ENCODE measurements at regions not wholly inside any gene's neighbourhood (a gene's known extent, or its start where the extent isn't known, plus 50 kb on each side); places are given as distances from the start of the nearest gene placed in this dataset.
"Not testable (repeated sequence)": the region's sequence is repeated elsewhere in the genome, so short reads cannot be mapped to it uniquely, and the experiment has no call there.

GRCh38 chrX:5702890-5703289, 525.8 kb downstream of the NLGN4X start:
- DNase-seq (ENCODE audit: low read depth) = no peak

GRCh38 chrX:5695971-5696370, 532.7 kb downstream of the NLGN4X start:
- no peak for DNase-seq (ENCODE audit: low read depth)

- no peak for DNase-seq (ENCODE audit: low read depth)
Measured at GRCh38 chrX:5683996-5684395, 544.7 kb downstream of the NLGN4X start.

DNA sequence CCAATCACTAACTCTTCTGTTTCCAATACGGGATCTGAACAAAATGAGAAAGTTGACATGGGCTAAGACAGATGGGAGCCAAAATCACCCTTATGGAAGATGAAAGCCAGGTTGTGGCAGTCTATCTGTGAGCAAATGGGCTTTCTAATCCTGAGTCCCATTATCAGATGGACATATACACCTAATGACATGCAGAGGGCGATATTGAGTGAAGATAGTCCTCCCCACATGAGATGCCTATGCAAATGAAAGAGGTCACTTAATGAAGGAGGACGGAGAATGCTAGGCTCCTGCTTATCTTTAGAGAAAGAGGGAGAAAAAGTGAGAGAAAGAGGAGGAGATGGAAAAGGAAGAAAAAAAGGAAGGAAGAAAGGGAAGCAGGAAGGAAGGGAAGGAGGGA, 547.5 kb downstream of the NLGN4X start:
- no peak for DNase-seq (ENCODE audit: low read depth)

DNA sequence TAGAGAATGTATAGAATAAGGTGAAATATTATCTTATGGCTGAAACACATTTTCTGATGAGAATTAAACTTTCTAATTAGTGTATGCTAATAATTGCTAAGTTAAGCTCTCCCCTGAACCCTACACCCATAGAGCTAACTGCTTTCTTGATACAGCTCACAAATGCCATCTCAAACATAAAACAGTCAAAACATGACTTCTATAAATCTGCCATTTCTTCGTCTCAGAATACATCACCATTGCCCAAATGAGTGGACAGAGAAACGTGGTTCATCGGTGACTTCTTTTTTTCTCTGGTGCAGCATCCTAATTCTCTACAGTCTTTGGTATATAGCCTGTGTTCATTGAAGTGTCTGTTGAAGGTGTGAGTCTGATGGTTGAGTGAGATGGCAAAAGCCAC, 554.6 kb downstream of the NLGN4X start:
- DNase-seq (ENCODE audit: low read depth) = no peak

DNA sequence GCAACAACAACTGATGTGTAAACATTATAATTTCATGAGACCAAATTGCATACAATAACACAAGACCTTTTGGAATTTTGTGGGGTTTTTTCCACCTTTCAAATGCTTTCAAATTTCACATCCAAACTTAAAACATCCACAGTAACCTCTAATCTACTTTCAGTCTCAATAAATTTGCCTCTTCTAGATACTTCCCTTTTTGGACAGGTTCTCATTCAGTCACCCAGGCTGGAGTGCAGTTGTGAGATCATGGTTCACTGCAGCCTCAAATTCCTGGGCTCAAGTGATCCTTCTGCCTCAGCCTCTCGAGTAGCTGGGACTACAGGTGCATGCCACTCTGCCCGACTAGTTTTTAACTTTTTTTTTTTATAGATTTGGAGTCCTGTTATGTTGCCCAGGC, 556.6 kb downstream of the NLGN4X start:
- DNase-seq (ENCODE audit: low read depth) = no peak

- DNase-seq (ENCODE audit: low read depth) = not testable (repeated sequence)
Measured at GRCh38 chrX:5666689-5667088, 562.0 kb downstream of the NLGN4X start.

DNA sequence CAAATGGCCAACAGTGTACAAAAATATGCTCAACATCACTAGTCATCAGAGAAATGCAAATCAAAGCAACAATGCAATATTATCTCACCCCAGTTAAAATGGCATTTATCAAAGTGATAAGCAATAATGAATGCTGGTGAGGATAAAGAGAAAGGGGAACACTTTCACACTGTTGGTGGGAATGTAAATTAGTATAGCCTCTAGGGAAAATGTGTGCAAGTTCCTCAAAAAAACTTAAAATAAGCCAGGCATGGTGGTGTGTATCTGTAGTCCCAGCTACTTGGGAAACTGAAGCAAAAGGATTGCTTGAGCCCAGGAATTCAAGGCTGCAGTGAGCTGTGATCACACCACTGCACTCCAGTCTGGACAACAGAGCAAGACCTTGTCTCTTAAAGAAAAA, 572.1 kb downstream of the NLGN4X start:
- no peak for DNase-seq (ENCODE audit: low read depth)

GRCh38 chrX:5650904-5651303, 577.8 kb downstream of the NLGN4X start:
- no peak for DNase-seq (ENCODE audit: low read depth)

- no peak for DNase-seq (ENCODE audit: low read depth)
Measured at GRCh38 chrX:5648941-5649568, 579.6 kb downstream of the NLGN4X start.

DNA sequence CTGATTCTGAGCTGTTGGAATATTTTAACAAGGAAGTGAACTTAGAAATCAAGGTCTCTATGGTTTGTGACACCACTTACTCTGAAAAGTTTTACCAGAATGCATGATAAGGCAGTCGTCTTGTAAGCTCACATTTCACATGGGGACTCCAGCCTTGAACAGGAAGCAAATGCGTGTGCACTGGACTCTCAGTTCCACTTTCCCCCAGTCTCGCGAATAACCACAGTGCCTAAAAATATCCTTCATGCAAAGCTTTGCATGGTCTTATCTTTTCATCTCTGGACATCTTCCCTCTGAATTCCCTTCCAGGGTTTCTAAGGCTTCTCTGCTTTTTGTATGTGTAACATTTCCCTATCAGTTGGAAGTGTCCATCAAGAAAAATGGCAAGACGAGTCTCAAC, 581.8 kb downstream of the NLGN4X start:
- no peak for DNase-seq (ENCODE audit: low read depth)

GRCh38 chrX:5644776-5645175, 583.9 kb downstream of the NLGN4X start:
- DNase-seq (ENCODE audit: low read depth) = no peak

DNA sequence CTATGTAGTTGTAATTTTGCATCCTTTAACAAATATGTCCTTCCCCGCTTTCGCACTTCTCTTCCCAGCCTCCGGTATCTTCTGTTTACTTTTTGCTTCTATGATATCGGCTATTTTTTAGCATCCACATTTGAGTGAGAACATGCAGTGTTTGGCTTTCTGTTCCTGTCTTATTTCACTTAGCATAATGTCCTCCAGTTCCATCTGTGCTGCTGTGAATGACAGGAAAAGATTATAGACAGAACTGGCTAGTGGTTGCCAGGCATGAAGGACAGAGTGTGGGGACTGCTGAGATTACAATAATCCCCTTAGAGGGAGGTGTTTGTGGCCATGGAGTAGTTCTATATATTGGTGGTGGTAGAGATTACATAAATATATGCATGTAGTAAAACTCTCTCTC, 588.6 kb downstream of the NLGN4X start:
- DNase-seq (ENCODE audit: low read depth) = no peak

DNA sequence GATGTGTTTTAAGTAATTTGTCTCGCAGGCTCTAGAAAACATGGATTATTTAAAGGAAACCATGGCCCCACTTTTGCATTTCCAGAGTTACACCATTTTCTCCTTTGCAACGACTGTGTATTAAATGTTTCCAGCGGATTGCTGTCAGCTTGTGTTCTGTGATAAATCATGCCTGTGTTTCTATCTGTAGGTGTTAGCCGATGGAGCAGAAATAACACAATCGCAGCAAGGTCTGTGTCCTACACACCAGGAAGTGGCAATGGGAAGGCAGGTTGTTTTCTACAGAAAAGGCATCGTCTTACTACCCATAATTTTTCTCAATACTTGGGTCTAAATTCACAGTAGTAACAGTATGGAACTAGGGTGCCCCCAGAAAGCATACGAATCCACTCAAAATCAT, 590.1 kb downstream of the NLGN4X start:
- no peak for DNase-seq (ENCODE audit: low read depth)

- no peak for DNase-seq (ENCODE audit: low read depth)
Measured at GRCh38 chrX:5632887-5633286, 595.8 kb downstream of the NLGN4X start.

GRCh38 chrX:5632061-5632614, 596.5 kb downstream of the NLGN4X start:
- no peak for DNase-seq (ENCODE audit: low read depth)

- no peak for DNase-seq (ENCODE audit: low read depth)
Measured at GRCh38 chrX:5617666-5618065, 611.0 kb downstream of the NLGN4X start.

DNA sequence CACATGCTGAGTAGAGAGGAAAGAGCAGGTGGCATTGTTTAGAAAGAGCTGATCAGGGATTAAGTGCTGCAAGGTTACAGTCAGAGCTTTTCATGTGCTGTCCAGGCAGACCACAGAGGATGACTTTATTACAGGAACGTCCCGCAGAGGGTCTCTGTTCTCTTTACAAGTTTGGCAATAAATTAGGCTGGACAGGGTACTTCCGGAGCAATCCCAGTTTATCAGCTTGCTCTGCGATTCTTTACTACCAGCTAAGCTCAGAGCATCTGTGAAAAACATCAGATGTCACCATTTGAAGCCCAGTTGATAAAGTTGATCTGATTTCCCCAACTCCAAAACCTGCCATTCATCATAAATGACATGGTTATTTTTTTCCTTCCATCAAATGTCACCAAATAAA, 633.1 kb downstream of the NLGN4X start:
- no peak for DNase-seq (ENCODE audit: low read depth)

DNA sequence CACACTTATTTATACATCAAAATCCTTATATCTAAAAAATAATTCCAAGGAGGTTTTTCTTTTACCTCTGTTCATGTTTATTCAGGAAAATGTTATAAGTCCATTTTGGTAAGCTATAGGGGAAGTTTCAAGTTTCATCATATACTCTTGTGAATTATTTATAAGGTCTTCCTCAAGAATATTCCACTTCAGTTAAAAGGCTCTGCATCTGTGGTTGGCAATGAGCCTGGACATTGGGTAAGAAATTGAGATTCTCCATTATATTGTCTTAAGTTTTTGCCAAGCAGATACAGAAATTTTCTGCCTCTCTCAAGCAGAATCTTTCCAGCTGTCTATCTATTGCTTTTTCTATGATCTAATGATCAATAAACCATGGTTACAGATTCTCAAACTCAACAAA, 641.9 kb downstream of the NLGN4X start:
- no peak for DNase-seq (ENCODE audit: low read depth)

GRCh38 chrX:5575407-5575806, 653.3 kb downstream of the NLGN4X start:
- DNase-seq (ENCODE audit: low read depth) = no peak

DNA sequence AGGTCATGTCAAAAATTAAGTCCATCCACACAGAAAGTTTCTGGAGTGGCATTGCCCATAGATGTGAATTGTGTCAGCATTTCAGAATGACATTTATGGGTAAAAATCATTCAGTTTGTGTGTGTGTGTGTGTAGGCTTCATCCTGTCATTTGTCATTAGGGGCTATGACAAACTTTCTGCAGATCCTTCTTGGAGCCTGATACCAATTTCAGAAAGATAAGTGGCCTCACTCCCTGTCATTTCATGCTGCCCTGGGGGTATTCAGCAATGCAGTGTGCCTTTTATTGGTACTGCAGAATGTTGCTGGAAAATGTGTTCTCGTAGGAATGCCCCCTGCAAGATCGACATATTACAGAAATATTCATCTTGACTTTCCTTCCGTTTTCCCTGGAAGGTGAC, 659.7 kb downstream of the NLGN4X start:
- no peak for DNase-seq (ENCODE audit: low read depth)

GRCh38 chrX:5559386-5559785, 669.3 kb downstream of the NLGN4X start:
- DNase-seq (ENCODE audit: low read depth) = no peak

GRCh38 chrX:5549512-5549911, 679.2 kb downstream of the NLGN4X start:
- no peak for DNase-seq (ENCODE audit: low read depth)

- no peak for DNase-seq (ENCODE audit: low read depth)
Measured at GRCh38 chrX:5537098-5537497, 691.6 kb downstream of the NLGN4X start.

Measured in CMK (cell line).